Transverse colon (tissue), 4 donors: ENCODE measurements at regions not wholly inside any gene's neighbourhood (a gene's known extent, or its start where the extent isn't known, plus 50 kb on each side); places are given as distances from the start of the nearest gene placed in this dataset.

Source experiments
- EP300 ChIP-seq: sonication (generic); formaldehyde crosslinking; IDR thresholded peaks from one replicate; pipeline ENCODE4 v1.6.1; 2017; ENCODE audit warnings: antibody characterized with exemption, low read depth
- POLR2A ChIP-seq: fragments of 450-650 bp; IDR thresholded peaks from one replicate; pipeline ENCODE4 v1.6.1; 2016; ENCODE audit warnings: antibody characterized with exemption, mild to moderate bottlenecking, moderate library complexity
- POLR2AphosphoS5 ChIP-seq, 3 donors: sonication (generic); formaldehyde crosslinking; IDR thresholded peaks; one replicate each; pipeline ENCODE4 v1.6.1; 2016; ENCODE audit warnings: antibody characterized with exemption in 3 of 3
- TF ChIP-seq, protein P1 (sequence below), 5 experiments: fragments of 200-600 bp in 3 of 5; fragments of 450-650 bp in 2 of 5; sonication (generic) in 3 of 5; IDR thresholded peaks; 1 replicate in 2 of 5; 2 replicates in 3 of 5; pipeline ENCODE4 v1.5.1; 2016 to 2017; ENCODE audit warnings: antibody characterized with exemption in 5 of 5, inconsistent platforms in 3 of 5, mild to moderate bottlenecking in 2 of 5, moderate library complexity in 1 of 5

DNA sequence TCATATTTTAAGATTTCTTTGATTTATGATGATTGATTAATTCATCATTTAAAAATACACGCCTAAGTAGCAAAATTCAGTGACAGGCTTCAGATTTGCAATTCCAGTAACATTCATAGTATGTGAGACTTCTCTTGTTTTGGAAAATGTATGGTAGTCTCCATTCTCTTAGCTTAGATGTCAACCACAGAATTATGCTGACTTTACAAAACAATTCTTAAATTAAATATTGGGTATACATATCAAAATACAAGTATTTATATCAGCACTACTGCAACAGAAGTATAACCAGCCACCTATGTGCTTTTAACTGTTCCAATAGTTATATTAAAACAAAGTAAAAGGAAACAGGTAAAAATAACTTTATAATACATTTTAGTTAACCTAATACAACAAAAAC is 1328.6 kb upstream of the ADGRL2 start:
- no peak for TF ChIP-seq EP300
- TF ChIP-seq, protein P1, sequence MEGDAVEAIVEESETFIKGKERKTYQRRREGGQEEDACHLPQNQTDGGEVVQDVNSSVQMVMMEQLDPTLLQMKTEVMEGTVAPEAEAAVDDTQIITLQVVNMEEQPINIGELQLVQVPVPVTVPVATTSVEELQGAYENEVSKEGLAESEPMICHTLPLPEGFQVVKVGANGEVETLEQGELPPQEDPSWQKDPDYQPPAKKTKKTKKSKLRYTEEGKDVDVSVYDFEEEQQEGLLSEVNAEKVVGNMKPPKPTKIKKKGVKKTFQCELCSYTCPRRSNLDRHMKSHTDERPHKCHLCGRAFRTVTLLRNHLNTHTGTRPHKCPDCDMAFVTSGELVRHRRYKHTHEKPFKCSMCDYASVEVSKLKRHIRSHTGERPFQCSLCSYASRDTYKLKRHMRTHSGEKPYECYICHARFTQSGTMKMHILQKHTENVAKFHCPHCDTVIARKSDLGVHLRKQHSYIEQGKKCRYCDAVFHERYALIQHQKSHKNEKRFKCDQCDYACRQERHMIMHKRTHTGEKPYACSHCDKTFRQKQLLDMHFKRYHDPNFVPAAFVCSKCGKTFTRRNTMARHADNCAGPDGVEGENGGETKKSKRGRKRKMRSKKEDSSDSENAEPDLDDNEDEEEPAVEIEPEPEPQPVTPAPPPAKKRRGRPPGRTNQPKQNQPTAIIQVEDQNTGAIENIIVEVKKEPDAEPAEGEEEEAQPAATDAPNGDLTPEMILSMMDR (IDR thresholded peaks at IDR 0.05) = no peak
- no peak for TF ChIP-seq POLR2A
- TF ChIP-seq POLR2AphosphoS5 (IDR thresholded peaks at IDR 0.05) = no peak
